Subcutaneous abdominal adipose tissue (tissue), 5 donors: ENCODE measurements at regions not wholly inside any gene's neighbourhood (a gene's known extent, or its start where the extent isn't known, plus 50 kb on each side); places are given as distances from the start of the nearest gene placed in this dataset.

Experiments
- H3K27ac ChIP-seq: one replicate; pipeline ENCODE4 v1.7.0; 2013; ENCODE audit warnings: low read depth, mild to moderate bottlenecking, inconsistent platforms, low read length, moderate library complexity
- H3K27me3 ChIP-seq, 5 donors: one replicate each; pipeline ENCODE4 v1.7.0; 2013; ENCODE audit warnings: low read length in 5 of 5, inconsistent platforms in 1 of 5; ENCODE audit not compliant: control insufficient read depth in 5 of 5, insufficient read depth in 4 of 5
- H3K36me3 ChIP-seq, 5 donors: one replicate each; pipeline ENCODE4 v1.7.0; 2013; ENCODE audit warnings: low read length in 5 of 5; ENCODE audit not compliant: control insufficient read depth in 5 of 5, insufficient read depth in 5 of 5
- H3K4me1 ChIP-seq, 5 donors: one replicate each; pipeline ENCODE4 v1.7.0; 2013; ENCODE audit warnings: low read length in 5 of 5, mild to moderate bottlenecking in 3 of 5, moderate library complexity in 1 of 5; ENCODE audit not compliant: control insufficient read depth in 5 of 5, insufficient read depth in 5 of 5
- H3K4me3 ChIP-seq, 5 donors: one replicate each; pipeline ENCODE4 v1.7.0; 2013; ENCODE audit warnings: low read length in 5 of 5, low read depth in 1 of 5
- H3K9ac ChIP-seq, 5 donors: one replicate each; pipeline ENCODE4 v1.7.0; 2013; ENCODE audit warnings: low read length in 5 of 5, mild to moderate bottlenecking in 4 of 5, moderate library complexity in 3 of 5
- H3K9me3 ChIP-seq, 5 donors: one replicate each; pipeline ENCODE4 v1.7.0; 2013; ENCODE audit warnings: low read length in 5 of 5; ENCODE audit not compliant: control insufficient read depth in 5 of 5
- donor health status: healthy.
- donor health status: healthy.
- donor health status: healthy.
- donor health status: healthy.
- donor health status: healthy.

DNA sequence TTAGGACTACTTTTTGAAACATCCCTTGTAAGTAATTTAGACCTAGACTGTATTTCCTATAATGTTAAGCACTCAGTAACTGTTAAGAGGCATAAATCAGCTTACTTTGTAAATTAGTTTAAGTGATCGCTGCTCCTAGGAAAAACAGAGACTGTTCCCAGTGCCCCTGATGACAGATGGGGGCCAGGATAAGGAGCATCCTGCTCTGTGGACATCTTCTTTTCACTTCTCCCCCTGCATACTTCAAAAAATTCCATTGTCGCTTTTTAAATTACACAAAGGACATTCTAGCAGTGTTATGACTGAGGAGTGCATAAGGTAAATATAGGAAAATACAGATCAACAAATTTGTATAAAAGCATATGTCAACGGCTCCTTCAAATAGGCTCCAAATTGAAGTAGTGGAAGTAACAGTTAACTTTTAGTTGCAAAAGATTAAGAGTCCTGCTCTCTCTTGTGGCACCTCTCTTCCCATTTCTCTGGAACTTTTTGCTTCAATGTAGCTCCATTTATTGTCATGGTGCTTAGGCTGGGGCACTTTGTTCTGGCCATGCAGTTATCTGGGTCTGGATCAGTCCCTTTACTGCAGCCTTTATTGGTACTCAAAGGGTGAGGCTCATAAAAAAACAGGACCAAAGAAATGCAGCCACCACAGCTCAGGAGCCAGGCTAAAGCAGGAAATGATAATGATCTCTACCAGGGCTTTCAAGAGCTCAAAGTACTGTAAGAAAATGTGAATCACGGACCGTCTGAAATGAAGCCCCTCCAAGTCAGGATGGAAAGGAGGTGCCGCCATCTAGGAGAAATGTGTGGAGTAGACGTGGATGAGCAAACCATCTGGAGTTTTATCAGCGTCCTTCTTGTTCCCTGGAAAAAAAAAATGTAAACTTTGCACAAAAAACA, 162.1 kb upstream of the ZNF516 start:
- Histone ChIP-seq H3K4me3 (no peak overlapping the region), H3K4me1 (no peaks in the 10 kb centered on the region), H3K36me3 (no peaks in the 10 kb centered on the region), H3K9me3 (no peaks in the 10 kb centered on the region), H3K9ac (no peak overlapping the region), H3K27me3 (peaks cover 6 to 20% (median 12%) of the 10 kb centered on the region in 5 donors), H3K27ac (no peak overlapping the region)

DNA sequence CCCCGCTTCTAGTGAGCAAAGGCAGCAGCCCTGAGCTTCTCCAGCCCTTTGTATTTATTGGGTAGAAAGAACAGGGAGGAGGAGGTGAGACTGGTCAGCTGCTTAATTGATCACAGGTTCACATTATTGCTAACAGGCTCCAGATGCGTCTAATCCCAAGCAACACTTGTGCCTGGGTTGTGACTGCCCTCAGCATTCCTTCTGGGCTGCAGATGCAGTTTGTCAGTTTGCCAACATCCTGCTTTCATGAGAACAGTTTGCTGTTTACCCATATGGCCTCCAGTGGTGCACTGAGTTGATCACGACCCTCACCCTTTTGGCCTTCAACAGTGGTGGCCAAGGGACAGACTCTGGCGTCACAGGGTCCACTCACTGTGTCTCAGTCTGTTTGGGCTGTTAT, 159.5 kb upstream of the ZNF516 start:
- Histone ChIP-seq H3K4me1 (no peaks in the 10 kb centered on the region), H3K36me3 (no peaks in the 10 kb centered on the region), H3K4me3 (no peak overlapping the region), H3K27ac (no peak overlapping the region), H3K27me3 (peaks cover 6 to 21% (median 12%) of the 10 kb centered on the region in 5 donors), H3K9me3 (no peaks in the 10 kb centered on the region), H3K9ac (no peak overlapping the region)

DNA sequence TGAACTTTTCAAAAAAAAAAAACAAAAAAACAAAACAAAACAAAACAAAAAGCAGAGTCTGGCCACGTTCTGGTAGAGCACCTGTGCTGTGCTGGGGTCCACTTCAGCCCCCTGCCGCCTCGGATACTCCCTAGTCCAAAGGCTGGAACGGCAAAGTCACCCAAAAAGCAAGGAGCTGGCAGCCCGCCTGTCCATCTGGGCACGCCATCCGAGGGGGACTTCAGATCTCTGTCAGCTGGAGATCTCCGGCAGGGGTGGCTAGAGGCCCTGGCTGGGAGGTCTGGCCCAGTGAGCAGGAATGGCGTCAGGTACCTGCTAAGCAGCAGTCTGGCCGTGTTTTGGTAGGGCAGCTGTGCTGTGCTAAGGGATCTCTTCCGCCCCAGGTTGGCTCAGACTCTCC, 152.3 kb upstream of the ZNF516 start:
- H3K4me1 ChIP-seq: no peaks in the 10 kb centered on the region
- no peaks in the 10 kb centered on the region for H3K9me3 ChIP-seq
- H3K27ac ChIP-seq: no peak overlapping the region
- H3K4me3 ChIP-seq: no peak overlapping the region
- no peak overlapping the region for H3K9ac ChIP-seq
- peaks cover 0 to 8% (median 0%) of the 10 kb centered on the region in 5 donors for H3K27me3 ChIP-seq
- no peaks in the 10 kb centered on the region for H3K36me3 ChIP-seq

DNA sequence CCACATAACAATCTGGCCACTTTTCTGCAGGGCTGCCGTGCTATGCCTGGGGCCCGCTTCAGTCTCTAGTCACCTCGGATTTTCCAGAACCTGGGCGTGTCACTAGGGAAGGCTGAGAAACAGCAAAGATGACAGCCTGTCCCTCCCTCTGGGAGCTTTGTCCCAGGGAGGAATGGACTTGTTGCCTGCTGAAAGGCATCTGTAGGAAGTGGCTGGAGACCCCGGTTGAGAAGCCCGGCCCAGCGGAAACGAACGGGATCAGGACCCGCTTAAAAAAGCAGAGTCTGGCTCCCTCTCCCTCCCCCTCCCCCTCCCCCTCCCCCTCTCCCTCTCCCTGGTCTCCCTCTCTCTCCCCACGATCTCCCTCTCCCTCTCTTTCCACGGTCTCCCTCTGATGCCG, 149.5 kb upstream of the ZNF516 start:
- H3K4me3 ChIP-seq: no peak overlapping the region
- H3K27ac ChIP-seq: no peak overlapping the region
- H3K27me3 ChIP-seq: peaks cover 0 to 4% (median 0%) of the 10 kb centered on the region in 5 donors
- no peak overlapping the region for H3K9ac ChIP-seq
- no peaks in the 10 kb centered on the region for H3K4me1 ChIP-seq
- H3K9me3 ChIP-seq: no peaks in the 10 kb centered on the region
- H3K36me3 ChIP-seq: no peaks in the 10 kb centered on the region

DNA sequence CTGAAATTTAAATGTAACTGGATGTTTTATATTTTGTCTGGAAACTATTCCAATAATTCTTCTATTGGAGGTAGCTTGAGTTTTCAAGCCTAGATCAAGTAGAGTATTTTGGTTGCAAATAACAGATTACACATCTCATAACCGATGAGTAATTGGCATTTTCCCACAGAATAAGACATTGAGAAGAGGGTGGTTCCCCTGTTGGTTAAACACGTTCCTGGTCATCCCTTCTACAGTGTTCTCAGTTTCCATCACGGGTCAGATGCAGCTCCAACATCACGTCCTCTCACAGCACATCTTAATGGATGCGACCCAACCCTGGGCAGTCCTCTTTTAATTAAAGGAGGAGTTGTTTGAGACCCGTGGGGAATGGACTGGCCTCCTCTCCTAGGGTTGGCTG, 149.0 kb upstream of the ZNF516 start:
- Histone ChIP-seq H3K27me3 (peaks cover 0 to 4% (median 0%) of the 10 kb centered on the region in 5 donors), H3K9me3 (no peaks in the 10 kb centered on the region), H3K4me1 (no peaks in the 10 kb centered on the region), H3K9ac (no peak overlapping the region), H3K36me3 (no peaks in the 10 kb centered on the region), H3K27ac (no peak overlapping the region), H3K4me3 (no peak overlapping the region)

DNA sequence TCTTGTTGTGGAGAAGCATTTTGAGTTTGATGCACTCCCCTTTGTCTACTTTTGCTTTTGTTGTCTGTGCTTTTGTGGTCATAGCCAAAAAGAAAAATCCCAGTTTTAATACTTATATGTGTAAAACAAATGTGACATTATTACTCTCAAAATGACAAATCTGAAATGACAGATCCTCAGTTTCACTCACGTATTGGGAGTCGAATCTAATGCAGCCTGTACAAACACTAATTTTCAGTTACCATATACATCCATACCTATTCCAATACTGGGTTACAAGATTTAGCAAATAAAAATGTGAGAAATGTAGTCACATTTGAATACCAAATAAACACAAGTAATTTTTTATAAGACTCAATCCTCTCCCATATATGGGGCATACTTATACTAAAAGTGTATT, 148.2 kb upstream of the ZNF516 start:
- Histone ChIP-seq H3K36me3 (no peaks in the 10 kb centered on the region), H3K9ac (no peak overlapping the region), H3K9me3 (no peaks in the 10 kb centered on the region), H3K4me3 (no peak overlapping the region), H3K27ac (no peak overlapping the region), H3K4me1 (no peaks in the 10 kb centered on the region), H3K27me3 (peaks cover 0 to 4% (median 0%) of the 10 kb centered on the region in 5 donors)

DNA sequence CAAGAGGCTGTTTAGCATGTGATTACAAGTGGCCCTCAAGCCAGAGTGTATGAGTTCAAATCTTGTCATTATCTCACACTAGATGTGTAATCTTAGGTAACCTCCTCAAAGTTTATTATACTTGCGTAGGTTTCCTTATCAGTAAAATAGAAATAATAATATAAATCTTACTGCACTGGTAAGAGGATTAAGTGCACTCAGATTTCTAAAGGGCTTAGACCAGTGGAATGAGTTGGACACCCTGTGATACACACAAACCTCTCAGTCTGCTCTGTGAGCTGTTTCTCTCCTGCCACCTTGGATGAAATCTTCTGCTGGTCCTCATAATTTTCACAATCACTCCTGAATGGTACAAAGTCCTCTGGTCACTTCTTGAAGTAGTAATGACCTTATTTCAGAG, 145.4 kb upstream of the ZNF516 start:
- Histone ChIP-seq H3K9ac (no peak overlapping the region), H3K36me3 (no peaks in the 10 kb centered on the region), H3K9me3 (no peaks in the 10 kb centered on the region), H3K27ac (no peak overlapping the region), H3K4me1 (no peaks in the 10 kb centered on the region), H3K4me3 (no peak overlapping the region), H3K27me3 (no peaks in the 10 kb centered on the region)

DNA sequence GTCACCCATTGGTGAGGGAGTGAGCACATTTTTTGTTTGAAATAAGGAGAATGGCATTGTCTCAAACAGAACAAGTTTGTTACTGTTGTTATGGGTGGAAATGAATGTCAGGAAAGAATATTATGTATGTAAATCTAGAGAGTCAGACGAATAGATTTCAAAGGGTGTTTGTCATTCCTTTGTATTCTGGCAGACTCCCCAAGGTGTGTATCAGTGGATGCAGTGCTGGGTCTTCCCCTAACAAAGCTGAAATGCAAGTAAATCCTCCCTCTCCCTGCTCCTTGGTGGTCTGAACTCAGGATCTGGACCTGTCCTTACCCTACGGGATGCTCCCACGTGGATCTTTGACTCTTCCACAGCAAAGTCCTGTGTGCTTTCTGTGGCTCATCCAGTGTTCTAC, 139.5 kb upstream of the ZNF516 start:
- Histone ChIP-seq H3K36me3 (no peaks in the 10 kb centered on the region), H3K27me3 (no peaks in the 10 kb centered on the region), H3K4me1 (no peaks in the 10 kb centered on the region), H3K9ac (no peak overlapping the region), H3K4me3 (no peak overlapping the region), H3K27ac (no peak overlapping the region), H3K9me3 (no peaks in the 10 kb centered on the region)

DNA sequence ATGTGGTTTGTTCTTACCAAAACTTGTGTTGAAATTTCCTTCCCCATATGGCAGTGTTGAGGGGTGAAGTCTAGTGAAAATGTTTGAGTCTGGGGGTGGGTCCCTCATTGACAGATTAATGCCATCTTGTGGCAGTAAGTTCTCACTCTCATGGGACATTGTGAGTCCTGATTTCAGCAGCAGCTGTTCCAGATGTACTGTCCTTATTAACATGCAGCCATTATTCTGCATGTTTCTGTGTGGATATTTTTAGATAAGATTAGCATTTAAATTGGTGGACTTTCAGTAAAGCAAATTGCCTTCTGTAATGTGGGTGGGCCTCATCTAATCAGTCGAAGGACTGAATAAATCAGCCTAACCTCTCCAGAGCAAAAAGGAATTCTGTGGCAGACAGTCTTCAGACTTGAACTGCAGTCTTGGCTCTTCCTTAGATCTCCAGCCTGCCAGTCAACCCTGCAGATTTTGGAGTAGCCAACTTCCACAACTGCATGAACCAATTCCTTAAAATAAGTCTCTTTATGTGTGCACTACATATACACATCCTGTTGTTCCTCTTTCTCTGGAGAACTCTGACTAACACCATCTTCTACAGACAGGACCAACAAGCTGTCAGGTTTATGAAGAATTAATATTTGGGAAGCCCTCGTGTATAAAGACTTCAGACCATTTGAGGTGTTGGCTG, 138.7 kb upstream of the ZNF516 start:
- H3K27ac ChIP-seq: no peak overlapping the region
- H3K4me1 ChIP-seq: no peaks in the 10 kb centered on the region
- H3K27me3 ChIP-seq: no peaks in the 10 kb centered on the region
- H3K4me3 ChIP-seq: no peak overlapping the region
- no peak overlapping the region for H3K9ac ChIP-seq
- H3K9me3 ChIP-seq: no peaks in the 10 kb centered on the region
- H3K36me3 ChIP-seq: no peaks in the 10 kb centered on the region

DNA sequence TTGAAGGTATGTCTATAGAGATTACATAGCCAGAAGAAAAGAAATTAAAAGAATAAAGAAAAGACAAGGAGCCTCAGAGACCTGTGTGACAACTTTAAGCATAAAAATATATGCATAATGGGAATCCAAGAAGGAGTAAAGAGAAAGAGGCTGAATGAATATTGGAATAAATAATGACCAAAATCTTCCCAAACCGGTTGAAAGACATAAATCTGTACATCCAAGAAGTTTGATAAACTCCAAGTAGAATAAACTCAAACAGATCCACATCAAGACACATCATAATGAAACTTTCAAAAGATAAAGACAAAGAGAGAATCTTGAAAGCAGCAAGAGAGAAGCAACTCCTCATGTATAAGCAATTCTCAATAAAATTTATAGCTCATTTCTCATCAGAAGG, 132.4 kb upstream of the ZNF516 start:
- H3K36me3 ChIP-seq: no peaks in the 10 kb centered on the region
- peaks cover 0 to 9% (median 6%) of the 10 kb centered on the region in 5 donors for H3K9me3 ChIP-seq
- no peak overlapping the region for H3K27ac ChIP-seq
- no peaks in the 10 kb centered on the region for H3K4me1 ChIP-seq
- H3K4me3 ChIP-seq: no peak overlapping the region
- H3K9ac ChIP-seq: no peak overlapping the region
- no peaks in the 10 kb centered on the region for H3K27me3 ChIP-seq
